Stomach (tissue), 4 donors: ENCODE measurements at regions not wholly inside any gene's neighbourhood (a gene's known extent, or its start where the extent isn't known, plus 50 kb on each side); places are given as distances from the start of the nearest gene placed in this dataset.

ENCODE experiments used
- EP300 ChIP-seq: sonication (generic); formaldehyde crosslinking; IDR thresholded peaks from one replicate; pipeline ENCODE4 v1.6.1; 2017; ENCODE audit warnings: antibody characterized with exemption
- TF ChIP-seq, protein P1 (sequence below), 7 experiments: fragments of 450-650 bp in 4 of 7; fragments of 200-600 bp in 3 of 7; sonication (generic) in 3 of 7; IDR thresholded peaks; one replicate each; pipeline ENCODE4 v1.5.1; 2016 to 2019; ENCODE audit warnings: antibody characterized with exemption in 7 of 7, control low read depth in 2 of 7, mild to moderate bottlenecking in 1 of 7

DNA sequence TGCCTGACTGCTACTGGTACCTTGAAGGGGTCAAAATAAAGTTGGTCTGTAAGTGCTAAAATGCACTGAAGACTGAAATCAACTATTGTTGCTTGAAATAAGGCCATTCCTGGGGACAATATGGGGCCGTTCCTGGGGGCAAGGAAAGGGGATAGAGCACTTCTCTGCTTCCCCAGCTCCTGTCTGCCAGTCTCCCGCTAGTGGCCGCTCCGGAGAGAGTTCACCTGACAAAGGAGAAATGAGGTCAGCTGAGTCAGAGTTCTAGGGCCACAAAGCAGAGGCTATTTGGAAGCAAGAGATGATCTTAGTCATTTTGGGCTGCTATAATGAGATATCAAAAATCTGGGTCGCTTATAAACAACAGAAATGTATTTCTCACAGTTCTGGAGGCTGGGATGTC lies 345.9 kb downstream of the TSN start:
- TF ChIP-seq, protein P1, sequence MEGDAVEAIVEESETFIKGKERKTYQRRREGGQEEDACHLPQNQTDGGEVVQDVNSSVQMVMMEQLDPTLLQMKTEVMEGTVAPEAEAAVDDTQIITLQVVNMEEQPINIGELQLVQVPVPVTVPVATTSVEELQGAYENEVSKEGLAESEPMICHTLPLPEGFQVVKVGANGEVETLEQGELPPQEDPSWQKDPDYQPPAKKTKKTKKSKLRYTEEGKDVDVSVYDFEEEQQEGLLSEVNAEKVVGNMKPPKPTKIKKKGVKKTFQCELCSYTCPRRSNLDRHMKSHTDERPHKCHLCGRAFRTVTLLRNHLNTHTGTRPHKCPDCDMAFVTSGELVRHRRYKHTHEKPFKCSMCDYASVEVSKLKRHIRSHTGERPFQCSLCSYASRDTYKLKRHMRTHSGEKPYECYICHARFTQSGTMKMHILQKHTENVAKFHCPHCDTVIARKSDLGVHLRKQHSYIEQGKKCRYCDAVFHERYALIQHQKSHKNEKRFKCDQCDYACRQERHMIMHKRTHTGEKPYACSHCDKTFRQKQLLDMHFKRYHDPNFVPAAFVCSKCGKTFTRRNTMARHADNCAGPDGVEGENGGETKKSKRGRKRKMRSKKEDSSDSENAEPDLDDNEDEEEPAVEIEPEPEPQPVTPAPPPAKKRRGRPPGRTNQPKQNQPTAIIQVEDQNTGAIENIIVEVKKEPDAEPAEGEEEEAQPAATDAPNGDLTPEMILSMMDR (IDR thresholded peaks at IDR 0.05): no peak
- TF ChIP-seq EP300: no peak
